DND-41 (cell line): ENCODE measurements at regions not wholly inside any gene's neighbourhood (a gene's known extent, or its start where the extent isn't known, plus 50 kb on each side); places are given as distances from the start of the nearest gene placed in this dataset.

Source experiments
- ATAC-seq: fragments of 200-7000 bp; cut with Tn5 transposase; 3 replicates; pipeline ENCODE4 v1.9.1; 2021; ENCODE audit warnings: low read depth; ENCODE audit not compliant: insufficient read depth
- DNase-seq: peaks from one replicate; pipeline ENCODE4 v3.0.0-alpha.2; 2020
- H2AFZ ChIP-seq: 2 replicates; pipeline ENCODE4 v1.6.0; 2012; ENCODE audit warnings: low read depth, low read length
- H3K27ac ChIP-seq: 2 replicates; pipeline ENCODE4 v1.5.1; 2012; ENCODE audit warnings: low read length, inconsistent platforms
- H3K27me3 ChIP-seq: fragments of 200-600 bp; sonication (generic); 2 replicates; pipeline ENCODE4 v1.6.0; 2012; ENCODE audit warnings: low read length, mild to moderate bottlenecking, inconsistent platforms; ENCODE audit not compliant: insufficient read depth, poor library complexity
- H3K36me3 ChIP-seq: 2 replicates; pipeline ENCODE4 v1.5.1; 2012; ENCODE audit warnings: low read length, inconsistent platforms; ENCODE audit not compliant: insufficient read depth
- H3K4me1 ChIP-seq: 2 replicates; pipeline ENCODE4 v1.5.1; 2012; ENCODE audit warnings: mild to moderate bottlenecking, low read length; ENCODE audit not compliant: insufficient read depth
- H3K4me2 ChIP-seq: 2 replicates; pipeline ENCODE4 v1.6.0; 2012; ENCODE audit warnings: mild to moderate bottlenecking, moderate library complexity, low read length, inconsistent platforms; ENCODE audit not compliant: insufficient read depth
- H3K4me3 ChIP-seq, 2 experiments: fragments of 200-600 bp in 1 of 2; shearing (Covaris generic) in 1 of 2; 2 replicates each; pipeline ENCODE4 v1.5.1; 2012 to 2016; ENCODE audit warnings: inconsistent platforms in 2 of 2, low read length in 2 of 2, mild to moderate bottlenecking in 2 of 2, low read depth in 1 of 2, moderate library complexity in 1 of 2
- H3K79me2 ChIP-seq: 2 replicates; pipeline ENCODE4 v1.6.0; 2012; ENCODE audit warnings: low read length, inconsistent platforms; ENCODE audit not compliant: insufficient read depth
- H3K9ac ChIP-seq: 2 replicates; pipeline ENCODE4 v1.6.0; 2012; ENCODE audit warnings: low read depth, mild to moderate bottlenecking, inconsistent platforms, low read length, moderate library complexity
- H3K9me3 ChIP-seq: 2 replicates; pipeline ENCODE4 v1.5.1; 2012; ENCODE audit warnings: low read length, moderate library complexity, mild to moderate bottlenecking, inconsistent platforms; ENCODE audit not compliant: insufficient read depth, severe bottlenecking
- H4K20me1 ChIP-seq: 2 replicates; pipeline ENCODE4 v1.6.0; 2012; ENCODE audit warnings: low read length; ENCODE audit not compliant: insufficient read depth
- CTCF ChIP-seq: IDR thresholded peaks from 2 replicates; pipeline ENCODE4 v1.5.1; 2012; ENCODE audit warnings: borderline replicate concordance, low read length, moderate library complexity, mild to moderate bottlenecking; ENCODE audit not compliant: poor library complexity, severe bottlenecking; ENCODE audit errors: extremely low read depth
- EZH2 ChIP-seq: IDR thresholded peaks from 3 replicates; pipeline ENCODE4 v1.6.1; 2012; ENCODE audit warnings: borderline replicate concordance, low read depth, mild to moderate bottlenecking, moderate library complexity, low read length, inconsistent platforms; ENCODE audit not compliant: severe bottlenecking

- Histone ChIP-seq H3K4me3 (no peak overlapping the region), H3K27ac (no peak overlapping the region), H3K79me2 (no peaks in the 10 kb centered on the region), H2AFZ (no peak overlapping the region), H3K4me2 (no peak overlapping the region), H3K9me3 (no peaks in the 10 kb centered on the region), H3K27me3 (peaks cover 5% of the 10 kb centered on the region), H3K36me3 (no peaks in the 10 kb centered on the region), H3K4me1 (no peaks in the 10 kb centered on the region), H4K20me1 (no peaks in the 10 kb centered on the region; the same call in 1 of the 2 replicates), H3K9ac (no peak overlapping the region)
- DNase-seq (no peak), ATAC-seq (no peak)
- TF ChIP-seq CTCF (no peak), EZH2 (no peak)
These were observed 451.6 kb upstream of the CADM1 start for GRCh38 chr11:115955803-115956202.

DNA sequence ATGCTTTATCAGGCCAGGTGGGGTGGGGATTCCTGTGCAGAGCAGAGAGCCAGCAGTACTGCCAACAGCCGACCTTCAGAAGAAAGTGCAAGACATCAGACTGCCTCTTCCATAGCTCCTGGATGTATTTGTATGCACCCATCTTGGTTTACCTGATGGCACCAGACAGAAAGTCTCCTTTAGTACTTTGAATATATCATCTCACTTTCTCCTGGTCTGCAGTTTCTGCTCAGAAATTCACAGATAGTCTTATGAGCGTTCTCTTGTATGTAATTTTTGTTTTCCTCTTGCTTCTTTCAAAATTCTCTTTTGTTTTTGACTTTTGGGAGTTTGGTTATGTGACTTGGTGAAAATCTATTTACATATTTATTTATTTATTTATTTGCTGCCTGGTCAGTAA is 446.4 kb upstream of the CADM1 start:
- H3K4me3 ChIP-seq: no peak overlapping the region
- no peaks in the 10 kb centered on the region for H3K9me3 ChIP-seq
- no peak overlapping the region for H3K4me2 ChIP-seq
- H2AFZ ChIP-seq: no peak overlapping the region
- ATAC-seq: no peak
- TF ChIP-seq EZH2: no peak
- TF ChIP-seq CTCF: no peak
- H3K9ac ChIP-seq: no peak overlapping the region
- no peak for DNase-seq
- no peaks in the 10 kb centered on the region for H4K20me1 ChIP-seq
- no peak overlapping the region for H3K27ac ChIP-seq
- no peaks in the 10 kb centered on the region for H3K36me3 ChIP-seq
- H3K4me1 ChIP-seq: no peaks in the 10 kb centered on the region
- H3K27me3 ChIP-seq: peaks cover 5% of the 10 kb centered on the region
- no peaks in the 10 kb centered on the region for H3K79me2 ChIP-seq

DNA sequence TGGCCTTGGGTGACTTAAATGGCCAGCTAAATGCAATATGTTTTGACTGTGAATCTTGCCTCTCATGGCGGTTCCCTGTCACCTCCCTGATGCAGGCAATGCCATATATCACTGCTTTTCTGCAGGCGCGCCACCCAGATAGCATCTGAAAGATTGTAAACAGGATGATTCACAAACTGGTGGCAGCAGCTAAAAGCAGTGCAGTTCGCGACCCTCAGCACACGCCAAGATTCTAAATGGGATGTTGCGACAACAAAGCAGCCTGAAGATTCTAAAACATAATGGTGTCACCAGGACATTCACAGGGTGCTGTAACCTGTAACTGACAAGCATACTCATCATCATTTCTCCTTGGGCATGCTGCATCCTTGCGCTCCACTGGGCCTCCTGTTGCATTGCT is 440.4 kb upstream of the CADM1 start:
- H4K20me1 ChIP-seq: no peaks in the 10 kb centered on the region

More for the DNA sequence above, 440.4 kb upstream of the CADM1 start:
- H3K36me3 ChIP-seq: no peaks in the 10 kb centered on the region
- no peak overlapping the region for H3K27ac ChIP-seq
- H3K9me3 ChIP-seq: no peaks in the 10 kb centered on the region
- H3K79me2 ChIP-seq: no peaks in the 10 kb centered on the region
- no peak overlapping the region for H2AFZ ChIP-seq
- H3K4me3 ChIP-seq: no peak overlapping the region
- ATAC-seq (no peak), DNase-seq (no peak)
- TF ChIP-seq EZH2 (no peak), CTCF (no peak)
- H3K9ac ChIP-seq: no peak overlapping the region
- peaks cover 12% of the 10 kb centered on the region for H3K27me3 ChIP-seq
- H3K4me1 ChIP-seq: no peaks in the 10 kb centered on the region
- H3K4me2 ChIP-seq: no peak overlapping the region
